ENCODE measurements at regions not wholly inside any gene's neighbourhood (a gene's known extent, or its start where the extent isn't known, plus 50 kb on each side); places are given as distances from the start of the nearest gene placed in this dataset.
A peak's percentile ranks its signal among the peaks of the same experiment; 100 is the strongest.

- no peaks in the 10 kb centered on the region for H3K27me3 ChIP-seq
- no peak overlapping the region for H3K27ac ChIP-seq
- no peak for TF ChIP-seq POLR2AphosphoS5 (IDR thresholded peaks at IDR 0.05)
- no peak for TF ChIP-seq EP300 (IDR thresholded peaks at IDR 0.05)
- no peak for TF ChIP-seq CTCF (IDR thresholded peaks at IDR 0.05)
- TF ChIP-seq POLR2A (IDR thresholded peaks at IDR 0.05): no peak
- no peak overlapping the region for H3K4me3 ChIP-seq
- 86% methylated on average over 2 of the region's 2 CpGs for WGBS
- no peaks in the 10 kb centered on the region for H3K36me3 ChIP-seq
- no peak for DNase-seq (ENCODE audit: low spot score in 2 of 2)
- H3K4me1 ChIP-seq: peaks cover 9% of the 10 kb centered on the region
- no peaks in the 10 kb centered on the region for H3K9me3 ChIP-seq
Observed at GRCh38 chr9:91045041-91045440, 243.4 kb downstream of the SYK start.

GRCh38 chr9:91047529-91047928 lies 245.9 kb downstream of the SYK start:
- TF ChIP-seq POLR2A (IDR thresholded peaks at IDR 0.05): no peak
- no peak for TF ChIP-seq POLR2AphosphoS5 (IDR thresholded peaks at IDR 0.05)
- no peak for TF ChIP-seq EP300 (IDR thresholded peaks at IDR 0.05)
- no peak for TF ChIP-seq CTCF (IDR thresholded peaks at IDR 0.05)
- no peak for DNase-seq (ENCODE audit: low spot score in 2 of 2)
- Histone ChIP-seq H3K9me3 (no peaks in the 10 kb centered on the region), H3K4me3 (no peak overlapping the region), H3K27me3 (no peaks in the 10 kb centered on the region), H3K27ac (peak overlapping the region; percentile 49), H3K4me1 (peaks cover 9% of the 10 kb centered on the region), H3K36me3 (no peaks in the 10 kb centered on the region)
- WGBS: 30% methylated on average over 5 of the region's 5 CpGs

- Histone ChIP-seq H3K27ac (peak overlapping the region; percentile 33), H3K4me3 (no peak overlapping the region), H3K27me3 (no peaks in the 10 kb centered on the region), H3K4me1 (peaks cover 9% of the 10 kb centered on the region), H3K9me3 (no peaks in the 10 kb centered on the region), H3K36me3 (no peaks in the 10 kb centered on the region)
- peak in 1 of 2 donors; percentile 36 for DNase-seq (ENCODE audit: low spot score in 2 of 2)
- WGBS: 69% methylated on average over 9 of the region's 9 CpGs
- TF ChIP-seq POLR2A (IDR thresholded peaks at IDR 0.05) (no peak), POLR2AphosphoS5 (IDR thresholded peaks at IDR 0.05) (no peak), EP300 (IDR thresholded peaks at IDR 0.05) (no peak), CTCF (IDR thresholded peaks at IDR 0.05) (no peak)
Observed at GRCh38 chr9:91047993-91048607, 246.5 kb downstream of the SYK start.

- 90% methylated on average over 2 of the region's 2 CpGs for WGBS
- no peaks in the 10 kb centered on the region for H3K9me3 ChIP-seq
- H3K4me3 ChIP-seq: no peak overlapping the region
- no peaks in the 10 kb centered on the region for H3K36me3 ChIP-seq
- peak in 1 of 2 donors; percentile 21 for DNase-seq (ENCODE audit: low spot score in 2 of 2)
- no peaks in the 10 kb centered on the region for H3K27me3 ChIP-seq
- TF ChIP-seq POLR2A (IDR thresholded peaks at IDR 0.05) (no peak), EP300 (IDR thresholded peaks at IDR 0.05) (no peak)
- H3K4me1 ChIP-seq: peaks cover 2% of the 10 kb centered on the region
- peak overlapping the region; percentile 33 for H3K27ac ChIP-seq
Observed at GRCh38 chr9:91048749-91049148, 247.1 kb downstream of the SYK start.

- Histone ChIP-seq H3K9me3 (no peaks in the 10 kb centered on the region), H3K27me3 (no peaks in the 10 kb centered on the region), H3K36me3 (no peaks in the 10 kb centered on the region), H3K4me3 (no peak overlapping the region), H3K27ac (no peak overlapping the region), H3K4me1 (peaks cover 1% of the 10 kb centered on the region)
- DNase-seq (ENCODE audit: low spot score in 2 of 2): no peak
- TF ChIP-seq POLR2AphosphoS5 (IDR thresholded peaks at IDR 0.05): no peak
- TF ChIP-seq POLR2A (IDR thresholded peaks at IDR 0.05): no peak
- TF ChIP-seq CTCF (IDR thresholded peaks at IDR 0.05): no peak
- TF ChIP-seq EP300 (IDR thresholded peaks at IDR 0.05): no peak
- WGBS: 96% methylated on average over 2 of the region's 2 CpGs
Observed at GRCh38 chr9:91053824-91054223, 252.2 kb downstream of the SYK start.

GRCh38 chr9:91055845-91056244 lies 254.2 kb downstream of the SYK start:
- no peaks in the 10 kb centered on the region for H3K9me3 ChIP-seq
- 79% methylated on average over 3 of the region's 3 CpGs for WGBS
- H3K27me3 ChIP-seq: no peaks in the 10 kb centered on the region
- no peak overlapping the region for H3K4me3 ChIP-seq
- no peak overlapping the region for H3K27ac ChIP-seq
- TF ChIP-seq POLR2AphosphoS5 (IDR thresholded peaks at IDR 0.05) (no peak), CTCF (IDR thresholded peaks at IDR 0.05) (no peak), EP300 (IDR thresholded peaks at IDR 0.05) (no peak), POLR2A (IDR thresholded peaks at IDR 0.05) (no peak)
- H3K36me3 ChIP-seq: no peaks in the 10 kb centered on the region
- H3K4me1 ChIP-seq: peaks cover 21% of the 10 kb centered on the region
- no peak for DNase-seq (ENCODE audit: low spot score in 2 of 2)
